ENCODE measurements at regions not wholly inside any gene's neighbourhood (a gene's known extent, or its start where the extent isn't known, plus 50 kb on each side); places are given as distances from the start of the nearest gene placed in this dataset.

DNA sequence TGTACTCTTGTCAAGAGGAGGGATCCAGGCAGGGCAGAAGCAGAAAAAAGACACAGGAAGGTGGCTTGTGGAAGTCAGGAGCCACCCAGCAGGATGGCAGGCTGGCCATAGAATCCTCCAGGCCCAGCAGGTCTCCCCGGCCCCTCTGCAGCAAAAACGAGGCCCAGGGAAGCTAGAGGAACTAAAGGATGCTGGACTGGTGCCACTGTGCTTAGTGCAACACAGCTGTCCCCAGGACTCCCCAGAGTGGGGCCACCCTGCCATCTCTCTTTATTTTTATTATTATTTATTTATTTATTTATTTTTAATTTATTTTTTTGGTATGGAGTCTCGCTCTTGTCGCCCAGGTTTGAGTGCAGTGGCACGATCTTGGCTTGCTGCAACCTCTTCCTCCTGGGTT, 54.1 kb downstream of the PITPNM2 start:
- no peaks in the 10 kb centered on the region for H3K27me3 ChIP-seq
- no peak for DNase-seq (ENCODE audit: low read depth in 1 of 2, low spot score in 1 of 2)
- TF ChIP-seq, protein P1, sequence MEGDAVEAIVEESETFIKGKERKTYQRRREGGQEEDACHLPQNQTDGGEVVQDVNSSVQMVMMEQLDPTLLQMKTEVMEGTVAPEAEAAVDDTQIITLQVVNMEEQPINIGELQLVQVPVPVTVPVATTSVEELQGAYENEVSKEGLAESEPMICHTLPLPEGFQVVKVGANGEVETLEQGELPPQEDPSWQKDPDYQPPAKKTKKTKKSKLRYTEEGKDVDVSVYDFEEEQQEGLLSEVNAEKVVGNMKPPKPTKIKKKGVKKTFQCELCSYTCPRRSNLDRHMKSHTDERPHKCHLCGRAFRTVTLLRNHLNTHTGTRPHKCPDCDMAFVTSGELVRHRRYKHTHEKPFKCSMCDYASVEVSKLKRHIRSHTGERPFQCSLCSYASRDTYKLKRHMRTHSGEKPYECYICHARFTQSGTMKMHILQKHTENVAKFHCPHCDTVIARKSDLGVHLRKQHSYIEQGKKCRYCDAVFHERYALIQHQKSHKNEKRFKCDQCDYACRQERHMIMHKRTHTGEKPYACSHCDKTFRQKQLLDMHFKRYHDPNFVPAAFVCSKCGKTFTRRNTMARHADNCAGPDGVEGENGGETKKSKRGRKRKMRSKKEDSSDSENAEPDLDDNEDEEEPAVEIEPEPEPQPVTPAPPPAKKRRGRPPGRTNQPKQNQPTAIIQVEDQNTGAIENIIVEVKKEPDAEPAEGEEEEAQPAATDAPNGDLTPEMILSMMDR (IDR thresholded peaks at IDR 0.05; ENCODE audit: low read depth, low read length) = no peak
- no peaks in the 10 kb centered on the region for H3K36me3 ChIP-seq
- peaks cover 72% of the 10 kb centered on the region for H3K4me1 ChIP-seq (ENCODE audit: low read depth)
- H3K9me3 ChIP-seq (ENCODE audit: low read depth) = no peaks in the 10 kb centered on the region
- peak overlapping the region; percentile 86 for H3K27ac ChIP-seq
- no peak overlapping the region for H3K4me3 ChIP-seq

DNA sequence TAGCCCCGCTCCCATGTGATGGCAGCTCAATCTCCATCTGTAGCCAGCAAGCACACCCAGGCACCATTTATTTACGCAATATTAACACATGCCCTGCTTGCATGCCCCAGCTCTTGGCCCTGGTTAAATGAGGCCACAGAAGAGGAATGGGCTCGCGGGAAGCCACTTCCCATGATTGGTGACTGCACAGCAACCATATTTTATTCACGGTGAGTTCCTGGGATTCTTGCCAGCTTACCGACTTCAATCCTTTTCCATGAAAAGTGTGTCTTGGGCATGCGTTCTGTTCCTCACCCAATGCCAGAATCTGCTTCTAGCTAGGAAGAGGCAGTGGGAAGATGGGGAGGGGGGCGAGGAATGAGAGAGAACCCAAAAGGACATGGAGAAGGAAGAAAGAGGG, 54.7 kb downstream of the PITPNM2 start:
- peak overlapping the region; percentile 86 for H3K27ac ChIP-seq
- H3K4me3 ChIP-seq = no peak overlapping the region
- no peak for DNase-seq (ENCODE audit: low read depth in 1 of 2, low spot score in 1 of 2)
- TF ChIP-seq, protein P1 (IDR thresholded peaks at IDR 0.05; ENCODE audit: low read depth, low read length) = no peak
- H3K36me3 ChIP-seq = no peaks in the 10 kb centered on the region
- H3K27me3 ChIP-seq = no peaks in the 10 kb centered on the region
- no peaks in the 10 kb centered on the region for H3K9me3 ChIP-seq (ENCODE audit: low read depth)
- peaks cover 67% of the 10 kb centered on the region for H3K4me1 ChIP-seq (ENCODE audit: low read depth)

DNA sequence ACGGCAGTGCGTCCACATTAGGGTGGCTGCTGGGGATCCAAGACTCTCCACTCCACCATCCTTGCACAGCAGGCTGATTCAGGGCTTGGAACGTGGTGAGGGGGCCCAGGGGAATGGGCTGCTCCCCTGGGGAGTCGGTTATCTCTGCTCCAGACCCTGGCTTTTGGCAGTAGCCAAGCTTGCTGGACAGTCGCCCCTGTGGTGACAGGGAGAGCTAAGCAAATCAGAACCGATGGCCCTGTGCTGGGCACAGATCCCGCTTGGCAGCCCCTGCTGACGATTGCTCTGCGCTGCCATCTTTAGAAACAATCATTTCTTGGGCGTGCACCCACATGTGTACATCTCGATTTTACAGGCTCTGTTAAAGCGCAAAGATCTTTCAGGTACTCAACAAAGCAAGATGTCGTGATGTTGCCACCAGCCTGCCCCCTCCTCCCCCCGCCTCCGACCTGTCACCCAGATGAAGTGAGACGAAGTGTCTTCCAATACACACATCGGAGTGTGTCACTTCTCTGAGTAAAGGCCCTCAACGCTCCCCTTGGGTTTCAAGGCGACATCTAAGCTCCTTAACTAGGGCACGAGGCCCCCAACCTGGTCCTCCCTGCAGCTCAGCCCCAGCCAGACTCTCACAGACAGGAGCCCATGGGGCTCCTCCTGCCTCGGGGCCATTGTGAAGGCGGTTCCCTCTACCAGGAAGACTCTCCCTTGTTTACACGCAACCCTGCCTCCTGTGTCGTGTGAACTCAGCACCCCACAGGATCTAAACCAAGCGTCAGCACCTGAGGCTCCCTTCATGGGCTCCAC, 55.6 kb downstream of the PITPNM2 start:
- no peak overlapping the region for H3K4me3 ChIP-seq
- TF ChIP-seq, protein P1 (IDR thresholded peaks at IDR 0.05; ENCODE audit: low read depth, low read length) = no peak
- H3K27ac ChIP-seq = peak overlapping the region; percentile 15
- no peaks in the 10 kb centered on the region for H3K9me3 ChIP-seq (ENCODE audit: low read depth)
- H3K36me3 ChIP-seq = no peaks in the 10 kb centered on the region
- no peaks in the 10 kb centered on the region for H3K27me3 ChIP-seq
- DNase-seq (ENCODE audit: low read depth in 1 of 2, low spot score in 1 of 2) = no peak
- peaks cover 60% of the 10 kb centered on the region for H3K4me1 ChIP-seq (ENCODE audit: low read depth)

DNA sequence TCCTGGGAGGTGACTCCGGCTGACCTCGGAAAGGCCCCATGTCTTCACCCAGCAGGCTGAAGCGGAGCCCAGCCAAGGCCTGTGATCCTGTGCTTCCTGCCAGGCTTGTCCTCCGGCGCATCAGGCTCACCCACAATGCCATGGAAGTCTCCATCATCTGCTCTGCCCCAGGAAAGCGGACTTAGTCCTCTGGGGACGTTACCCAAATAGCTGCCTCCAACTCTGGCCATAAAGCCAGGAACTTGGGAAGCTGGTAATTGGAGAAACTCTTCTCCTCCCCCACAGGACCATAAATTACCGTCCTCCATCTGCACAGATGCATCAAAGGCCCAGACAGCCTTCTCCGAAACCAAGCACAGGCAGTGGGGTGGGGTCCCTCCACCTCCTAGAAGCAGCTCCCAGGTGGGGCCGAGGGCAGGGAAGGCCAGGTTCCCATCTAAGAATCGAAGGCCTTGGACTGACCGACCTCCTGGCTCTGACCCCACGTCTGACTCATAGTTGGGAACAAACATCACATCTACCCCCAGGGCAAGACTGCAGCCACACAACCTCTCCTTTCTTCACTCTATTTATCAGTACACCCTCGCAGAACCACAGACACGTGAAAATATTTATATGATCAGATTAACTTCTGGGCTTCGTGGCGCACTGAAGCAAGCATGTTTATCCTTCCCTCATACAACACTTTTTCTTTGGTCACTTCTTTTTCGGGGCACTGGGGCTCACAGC, 56.4 kb downstream of the PITPNM2 start:
- TF ChIP-seq, protein P1 (IDR thresholded peaks at IDR 0.05; ENCODE audit: low read depth, low read length) = no peak

DNA sequence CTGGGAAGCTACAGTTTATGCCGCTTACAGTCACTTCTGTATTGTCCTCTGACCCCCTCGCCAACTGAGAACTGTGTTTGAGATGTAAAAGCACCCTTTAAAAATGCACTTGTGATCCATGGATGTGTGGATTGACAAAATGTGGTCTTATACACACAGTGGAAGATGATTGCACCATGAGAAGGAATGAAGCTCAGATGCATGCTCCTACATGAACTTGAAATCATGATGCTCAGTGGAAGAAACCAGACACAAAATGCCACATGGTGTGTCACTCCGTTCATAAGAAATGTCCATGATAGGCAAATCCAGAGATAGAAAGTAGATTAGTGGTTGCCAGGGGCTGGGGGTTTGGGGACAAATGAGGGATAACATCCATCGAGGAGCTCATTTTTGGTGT, 58.0 kb downstream of the PITPNM2 start:
- no peak for DNase-seq (ENCODE audit: low read depth in 1 of 2, low spot score in 1 of 2)
- Histone ChIP-seq H3K27ac (no peak overlapping the region), H3K36me3 (no peaks in the 10 kb centered on the region), H3K4me1 (ENCODE audit: low read depth) (peaks cover 53% of the 10 kb centered on the region), H3K4me3 (no peak overlapping the region), H3K27me3 (no peaks in the 10 kb centered on the region), H3K9me3 (ENCODE audit: low read depth) (no peaks in the 10 kb centered on the region)
- TF ChIP-seq, protein P1 (IDR thresholded peaks at IDR 0.05; ENCODE audit: low read depth, low read length) = no peak

More for the DNA sequence above, 56.4 kb downstream of the PITPNM2 start:
- H3K4me3 ChIP-seq = no peak overlapping the region
- H3K27ac ChIP-seq = no peak overlapping the region
- H3K36me3 ChIP-seq = no peaks in the 10 kb centered on the region
- peaks cover 58% of the 10 kb centered on the region for H3K4me1 ChIP-seq (ENCODE audit: low read depth)
- peak in 1 of 2 donors; percentile 82 for DNase-seq (ENCODE audit: low read depth in 1 of 2, low spot score in 1 of 2)
- no peaks in the 10 kb centered on the region for H3K27me3 ChIP-seq
- no peaks in the 10 kb centered on the region for H3K9me3 ChIP-seq (ENCODE audit: low read depth)
